OCI-LY7 (cell line): ENCODE measurements at regions not wholly inside any gene's neighbourhood (a gene's known extent, or its start where the extent isn't known, plus 50 kb on each side); places are given as distances from the start of the nearest gene placed in this dataset.

ENCODE experiments used
- BruUV-seq: library from RNA; stranded (reverse); fragments of 400-500 nt; replicated peaks from 2 replicates; lab custom pipeline; 2021; lab: Mats Ljungman, UMichigan
- CTCF ChIA-PET: fragments of 300-600 bp; sonication (Branson Sonifier 250); formaldehyde crosslinking; loops from one replicate; lab custom pipeline; 2022; ENCODE audit warnings: antibody characterized with exemption; ENCODE audit not compliant: unreplicated experiment; lab: Charles Lee
- POLR2A ChIA-PET: fragments of 300-600 bp; sonication (Branson Sonifier 250); formaldehyde crosslinking; loops from one replicate; lab custom pipeline; 2022; ENCODE audit warnings: antibody characterized with exemption; lab: Charles Lee
- DNase-seq: peaks from one replicate; pipeline ENCODE4 v3.0.0-alpha.2; 2015; ENCODE audit warnings: low spot score
- H2AFZ ChIP-seq: fragments of 200-600 bp; sonication (generic), shearing (Covaris generic); 2 replicates; pipeline ENCODE4 v1.6.1; 2014; ENCODE audit warnings: mild to moderate bottlenecking, antibody characterized with exemption, low read length, moderate library complexity
- H3K27ac ChIP-seq: fragments of 200-600 bp; sonication (generic); 2 replicates; pipeline ENCODE4 v1.5.1; 2014; ENCODE audit warnings: mixed run types, low read depth, mild to moderate bottlenecking, moderate library complexity, low read length, inconsistent platforms; ENCODE audit not compliant: poor library complexity, severe bottlenecking
- H3K36me3 ChIP-seq: fragments of 200-600 bp; sonication (generic); 2 replicates; pipeline ENCODE4 v1.6.1; 2014; ENCODE audit warnings: mild to moderate bottlenecking, antibody characterized with exemption, low read length, moderate library complexity, mixed read lengths; ENCODE audit not compliant: insufficient read depth
- H3K4me1 ChIP-seq: fragments of 200-600 bp; sonication (generic); 2 replicates; pipeline ENCODE4 v1.5.1; 2014; ENCODE audit warnings: mild to moderate bottlenecking, low read length; ENCODE audit not compliant: insufficient read depth, poor library complexity, severe bottlenecking
- H3K4me2 ChIP-seq: fragments of 200-600 bp; sonication (generic); 2 replicates; pipeline ENCODE4 v1.6.1; 2014; ENCODE audit warnings: mild to moderate bottlenecking, low read length
- H3K4me3 ChIP-seq: fragments of 200-600 bp; sonication (generic); 2 replicates; pipeline ENCODE4 v1.5.1; 2014; ENCODE audit warnings: mild to moderate bottlenecking, low read depth, low read length; ENCODE audit not compliant: poor library complexity, severe bottlenecking
- H3K79me2 ChIP-seq: fragments of 200-600 bp; sonication (generic); 2 replicates; pipeline ENCODE4 v1.6.1; 2016; ENCODE audit warnings: low read depth, mild to moderate bottlenecking, low read length, moderate library complexity, mixed read lengths; ENCODE audit not compliant: insufficient read depth
- H3K9me2 ChIP-seq: fragments of 200-600 bp; sonication (generic); 2 replicates; pipeline ENCODE4 v1.6.1; 2016; ENCODE audit warnings: mild to moderate bottlenecking, low read length, mixed read lengths; ENCODE audit not compliant: insufficient read depth
- H3K9me3 ChIP-seq: fragments of 200-600 bp; sonication (generic); 2 replicates; pipeline ENCODE4 v1.6.1; 2014; ENCODE audit warnings: mild to moderate bottlenecking, mixed run types, low read length, mixed read lengths
- H4K20me1 ChIP-seq: fragments of 200-600 bp; sonication (generic); 2 replicates; pipeline ENCODE4 v1.6.1; 2014; ENCODE audit warnings: mild to moderate bottlenecking, antibody characterized with exemption, low read length, moderate library complexity, mixed read lengths; ENCODE audit not compliant: insufficient read depth
- CTCF ChIP-seq: fragments of 200-600 bp; sonication (generic); conservative IDR thresholded peaks from 2 replicates; pipeline ENCODE4 v1.5.1; 2014; ENCODE audit warnings: mild to moderate bottlenecking, antibody characterized with exemption, low read length, moderate library complexity, mixed read lengths
- EZH2phosphoT487 ChIP-seq: fragments of 200-600 bp; sonication (generic); IDR thresholded peaks from 2 replicates; pipeline ENCODE4 v1.6.1; 2018; ENCODE audit warnings: low read depth, borderline replicate concordance, mild to moderate bottlenecking, mixed run types, antibody characterized with exemption, low read length, moderate library complexity, mixed read lengths
- intact Hi-C: fragments of 100-400 bp; cut with micrococcal nuclease; formaldehyde crosslinking; loops from one replicate; pipeline ENCODE4 v1.10.0; 2022; ENCODE audit not compliant: unreplicated experiment

- no peak for TF ChIP-seq CTCF
- ChIA-PET POLR2A (interaction anchor here (0.7 kb wide), 1 partner anchor 8 kb away, joined by 4 read pairs; no protein-coding TSS in a partner anchor), CTCF (no interaction called here)
- Histone ChIP-seq H4K20me1 (no peaks in the 10 kb centered on the region), H3K4me2 (no peak overlapping the region), H3K9me2 (no peaks in the 10 kb centered on the region), H3K4me3 (no peak overlapping the region), H3K27ac (no peak overlapping the region), H3K36me3 (no peaks in the 10 kb centered on the region), H3K4me1 (no peaks in the 10 kb centered on the region), H3K79me2 (no peaks in the 10 kb centered on the region), H2AFZ (no peak overlapping the region), H3K9me3 (no peaks in the 10 kb centered on the region)
- no peak for DNase-seq
- BruUV-seq, result no TSS peak
- intact Hi-C loops, result no loop called here
These were observed 66.3 kb upstream of the FGGY start for GRCh38 chr1:59230622-59231021.

GRCh38 chr1:59232216-59232615 lies 64.7 kb upstream of the FGGY start:
- Histone ChIP-seq H3K4me2 (no peak overlapping the region), H3K4me3 (no peak overlapping the region), H3K79me2 (no peaks in the 10 kb centered on the region), H3K9me2 (no peaks in the 10 kb centered on the region), H3K9me3 (no peaks in the 10 kb centered on the region), H4K20me1 (no peaks in the 10 kb centered on the region), H3K36me3 (no peaks in the 10 kb centered on the region), H3K27ac (no peak overlapping the region), H2AFZ (no peak overlapping the region), H3K4me1 (no peaks in the 10 kb centered on the region)
- ChIA-PET POLR2A (no interaction called here), CTCF (no interaction called here)
- intact Hi-C loops, result no loop called here
- TF ChIP-seq EZH2phosphoT487 (no peak), CTCF (no peak)
- DNase-seq, result no peak
- BruUV-seq, result no TSS peak

- H4K20me1 ChIP-seq, result no peaks in the 10 kb centered on the region
- no peaks in the 10 kb centered on the region for H3K79me2 ChIP-seq
- CTCF ChIA-PET, result no interaction called here
- no peak for TF ChIP-seq CTCF
- TF ChIP-seq EZH2phosphoT487, result no peak
- H3K9me2 ChIP-seq, result no peaks in the 10 kb centered on the region
- no peaks in the 10 kb centered on the region for H3K36me3 ChIP-seq
- no peak overlapping the region for H3K4me3 ChIP-seq
- intact Hi-C loops, result no loop called here
- no peak overlapping the region for H3K4me2 ChIP-seq
- DNase-seq, result no peak
- no peaks in the 10 kb centered on the region for H3K4me1 ChIP-seq
- H3K9me3 ChIP-seq, result no peaks in the 10 kb centered on the region
- H3K27ac ChIP-seq, result no peak overlapping the region
- H2AFZ ChIP-seq, result no peak overlapping the region
- POLR2A ChIA-PET, result interaction anchor here (0.7 kb wide), 1 partner anchor 9 kb away, joined by 3 read pairs; no protein-coding TSS in a partner anchor
- no TSS peak for BruUV-seq
These were observed 63.5 kb upstream of the FGGY start for GRCh38 chr1:59233444-59233843.
